DND-41 (cell line): ENCODE measurements at regions not wholly inside any gene's neighbourhood (a gene's known extent, or its start where the extent isn't known, plus 50 kb on each side); places are given as distances from the start of the nearest gene placed in this dataset.

ENCODE experiments used
- ATAC-seq: fragments of 200-7000 bp; cut with Tn5 transposase; 3 replicates; pipeline ENCODE4 v1.9.1; 2021; ENCODE audit warnings: low read depth; ENCODE audit not compliant: insufficient read depth
- DNase-seq: peaks from one replicate; pipeline ENCODE4 v3.0.0-alpha.2; 2020
- H2AFZ ChIP-seq: 2 replicates; pipeline ENCODE4 v1.6.0; 2012; ENCODE audit warnings: low read depth, low read length
- H3K27ac ChIP-seq: 2 replicates; pipeline ENCODE4 v1.5.1; 2012; ENCODE audit warnings: low read length, inconsistent platforms
- H3K27me3 ChIP-seq: fragments of 200-600 bp; sonication (generic); 2 replicates; pipeline ENCODE4 v1.6.0; 2012; ENCODE audit warnings: low read length, mild to moderate bottlenecking, inconsistent platforms; ENCODE audit not compliant: insufficient read depth, poor library complexity
- H3K36me3 ChIP-seq: 2 replicates; pipeline ENCODE4 v1.5.1; 2012; ENCODE audit warnings: low read length, inconsistent platforms; ENCODE audit not compliant: insufficient read depth
- H3K4me1 ChIP-seq: 2 replicates; pipeline ENCODE4 v1.5.1; 2012; ENCODE audit warnings: mild to moderate bottlenecking, low read length; ENCODE audit not compliant: insufficient read depth
- H3K4me2 ChIP-seq: 2 replicates; pipeline ENCODE4 v1.6.0; 2012; ENCODE audit warnings: mild to moderate bottlenecking, moderate library complexity, low read length, inconsistent platforms; ENCODE audit not compliant: insufficient read depth
- H3K4me3 ChIP-seq, 2 experiments: fragments of 200-600 bp in 1 of 2; shearing (Covaris generic) in 1 of 2; 2 replicates each; pipeline ENCODE4 v1.5.1; 2012 to 2016; ENCODE audit warnings: inconsistent platforms in 2 of 2, low read length in 2 of 2, mild to moderate bottlenecking in 2 of 2, low read depth in 1 of 2, moderate library complexity in 1 of 2
- H3K79me2 ChIP-seq: 2 replicates; pipeline ENCODE4 v1.6.0; 2012; ENCODE audit warnings: low read length, inconsistent platforms; ENCODE audit not compliant: insufficient read depth
- H3K9ac ChIP-seq: 2 replicates; pipeline ENCODE4 v1.6.0; 2012; ENCODE audit warnings: low read depth, mild to moderate bottlenecking, inconsistent platforms, low read length, moderate library complexity
- H3K9me3 ChIP-seq: 2 replicates; pipeline ENCODE4 v1.5.1; 2012; ENCODE audit warnings: low read length, moderate library complexity, mild to moderate bottlenecking, inconsistent platforms; ENCODE audit not compliant: insufficient read depth, severe bottlenecking
- H4K20me1 ChIP-seq: 2 replicates; pipeline ENCODE4 v1.6.0; 2012; ENCODE audit warnings: low read length; ENCODE audit not compliant: insufficient read depth
- CTCF ChIP-seq: IDR thresholded peaks from 2 replicates; pipeline ENCODE4 v1.5.1; 2012; ENCODE audit warnings: borderline replicate concordance, low read length, moderate library complexity, mild to moderate bottlenecking; ENCODE audit not compliant: poor library complexity, severe bottlenecking; ENCODE audit errors: extremely low read depth
- EZH2 ChIP-seq: IDR thresholded peaks from 3 replicates; pipeline ENCODE4 v1.6.1; 2012; ENCODE audit warnings: borderline replicate concordance, low read depth, mild to moderate bottlenecking, moderate library complexity, low read length, inconsistent platforms; ENCODE audit not compliant: severe bottlenecking

GRCh38 chr16:52073024-52073423 lies 473.9 kb downstream of the TOX3 start:
- Histone ChIP-seq H3K9ac (no peak overlapping the region), H3K36me3 (no peaks in the 10 kb centered on the region), H3K4me2 (no peak overlapping the region), H3K27ac (no peak overlapping the region), H3K9me3 (no peaks in the 10 kb centered on the region), H3K27me3 (peaks cover 5% of the 10 kb centered on the region), H4K20me1 (no peaks in the 10 kb centered on the region), H3K79me2 (no peaks in the 10 kb centered on the region), H2AFZ (no peak overlapping the region), H3K4me3 (no peak overlapping the region), H3K4me1 (no peaks in the 10 kb centered on the region)
- TF ChIP-seq CTCF (no peak), EZH2 (no peak)
- ATAC-seq (no peak), DNase-seq (no peak)

GRCh38 chr16:52071101-52071500 lies 475.8 kb downstream of the TOX3 start:
- Histone ChIP-seq H3K27me3 (peaks cover 5% of the 10 kb centered on the region), H3K4me3 (no peak overlapping the region), H3K4me2 (no peak overlapping the region), H3K9ac (no peak overlapping the region), H4K20me1 (no peaks in the 10 kb centered on the region), H3K36me3 (no peaks in the 10 kb centered on the region), H2AFZ (no peak overlapping the region), H3K79me2 (no peaks in the 10 kb centered on the region), H3K9me3 (no peaks in the 10 kb centered on the region), H3K27ac (no peak overlapping the region), H3K4me1 (no peaks in the 10 kb centered on the region)
- no peak for DNase-seq
- ATAC-seq = no peak
- TF ChIP-seq CTCF (no peak), EZH2 (no peak)

GRCh38 chr16:52070341-52071057 lies 476.4 kb downstream of the TOX3 start:
- no peak overlapping the region for H3K9ac ChIP-seq
- H3K9me3 ChIP-seq = no peaks in the 10 kb centered on the region

More at GRCh38 chr16:52070341-52071057, 476.4 kb downstream of the TOX3 start:
- ATAC-seq (no peak), DNase-seq (no peak)
- H3K4me3 ChIP-seq = no peak overlapping the region
- H4K20me1 ChIP-seq = no peaks in the 10 kb centered on the region
- H3K36me3 ChIP-seq = no peaks in the 10 kb centered on the region
- H3K4me1 ChIP-seq = no peaks in the 10 kb centered on the region
- H3K4me2 ChIP-seq = no peak overlapping the region
- H3K27ac ChIP-seq = no peak overlapping the region
- no peaks in the 10 kb centered on the region for H3K79me2 ChIP-seq
- TF ChIP-seq EZH2 = no peak
- no peak for TF ChIP-seq CTCF
- H2AFZ ChIP-seq = no peak overlapping the region
- H3K27me3 ChIP-seq = peaks cover 5% of the 10 kb centered on the region
